Mucosa of descending colon (tissue), 3 donors: ENCODE measurements at regions not wholly inside any gene's neighbourhood (a gene's known extent, or its start where the extent isn't known, plus 50 kb on each side); places are given as distances from the start of the nearest gene placed in this dataset.

ENCODE experiments used
- ATAC-seq: fragments of 200-7000 bp; cut with Tn5 transposase; one replicate; pipeline ENCODE4 v1.9.1; 2020; ENCODE audit warnings: mild to moderate bottlenecking, moderate library complexity
- DNase-seq, 3 donors: peaks; one replicate each; pipeline ENCODE4 v3.0.0-alpha.2; 2020
- H3K36me3 ChIP-seq: fragments of 200-600 bp; one replicate; pipeline ENCODE4 v1.8.0; 2021; ENCODE audit warnings: low read depth, mild to moderate bottlenecking
- H3K4me1 ChIP-seq: fragments of 200-600 bp; one replicate; pipeline ENCODE4 v1.8.0; 2021; ENCODE audit warnings: low read depth, mild to moderate bottlenecking
- H3K4me3 ChIP-seq: fragments of 200-600 bp; one replicate; pipeline ENCODE4 v1.8.0; 2021; ENCODE audit warnings: mild to moderate bottlenecking
- H3K9me3 ChIP-seq: fragments of 200-600 bp; one replicate; pipeline ENCODE4 v1.8.0; 2021; ENCODE audit warnings: mild to moderate bottlenecking
- CTCF ChIP-seq: fragments of 200-600 bp; IDR thresholded peaks from one replicate; pipeline ENCODE4 v1.8.0; 2022; ENCODE audit warnings: antibody characterized with exemption, mild to moderate bottlenecking
- intact Hi-C, 2 donors: fragments of 100-400 bp; cut with DNase I in 1 of 2; cut with micrococcal nuclease in 1 of 2; formaldehyde crosslinking; loops; one replicate each; pipeline versions ENCODE4 v1.11.0 to v1.11.1; 2022; cut with DNase I, micrococcal nuclease
- donor health status: DM: no; HTN: no; CAD: no; lungs with moderate emphysema.
- donor health status: DM: no; HTN: no; CAD: no.
- donor health status: DM: no; HTN: yes; CAD: no.

DNA sequence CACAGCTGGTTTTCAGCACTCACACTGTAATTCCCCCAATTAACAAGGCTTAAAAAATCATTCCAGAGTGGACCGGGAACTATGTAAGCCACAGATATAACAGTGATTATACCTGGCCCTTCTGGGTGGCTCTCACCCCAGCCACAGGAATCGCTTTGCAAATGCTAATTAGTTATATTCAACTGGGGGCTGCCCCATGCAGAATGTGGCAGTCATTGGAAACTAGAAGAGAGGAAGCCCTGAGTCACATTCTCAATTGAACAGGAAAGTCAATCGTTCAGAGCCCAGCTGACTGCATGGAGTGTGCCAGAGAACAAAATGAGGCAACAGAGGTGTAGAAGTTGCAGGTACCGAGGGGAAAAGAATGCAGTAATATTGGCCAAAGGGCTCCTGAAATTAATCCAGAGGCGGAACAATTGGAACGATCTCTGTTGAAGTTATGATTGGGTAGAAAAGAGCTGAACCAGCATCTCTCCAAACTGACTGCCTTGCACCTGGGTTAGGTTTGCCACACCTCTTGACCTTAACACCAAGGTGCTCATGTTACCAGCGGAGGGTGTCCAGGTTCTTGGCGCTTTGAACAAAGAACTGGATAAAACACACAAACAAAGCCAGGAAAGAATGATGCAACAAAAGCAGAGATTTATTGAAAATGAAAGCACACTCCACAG is 909.7 kb upstream of the AUTS2 start:
- Histone ChIP-seq H3K4me1 (no peaks in the 10 kb centered on the region), H3K9me3 (peaks cover 5% of the 10 kb centered on the region), H3K4me3 (no peak overlapping the region), H3K36me3 (no peaks in the 10 kb centered on the region)
- intact Hi-C loops = no loop called here
- TF ChIP-seq CTCF = no peak
- DNase-seq (no peak), ATAC-seq (no peak)

- TF ChIP-seq CTCF = no peak
- Histone ChIP-seq H3K4me3 (no peak overlapping the region), H3K4me1 (no peaks in the 10 kb centered on the region), H3K9me3 (peaks cover 6% of the 10 kb centered on the region), H3K36me3 (no peaks in the 10 kb centered on the region)
- intact Hi-C loops = no loop called here
- ATAC-seq = no peak
- no peak for DNase-seq
Observed at GRCh38 chr7:68689087-68689433, 909.2 kb upstream of the AUTS2 start.

DNA sequence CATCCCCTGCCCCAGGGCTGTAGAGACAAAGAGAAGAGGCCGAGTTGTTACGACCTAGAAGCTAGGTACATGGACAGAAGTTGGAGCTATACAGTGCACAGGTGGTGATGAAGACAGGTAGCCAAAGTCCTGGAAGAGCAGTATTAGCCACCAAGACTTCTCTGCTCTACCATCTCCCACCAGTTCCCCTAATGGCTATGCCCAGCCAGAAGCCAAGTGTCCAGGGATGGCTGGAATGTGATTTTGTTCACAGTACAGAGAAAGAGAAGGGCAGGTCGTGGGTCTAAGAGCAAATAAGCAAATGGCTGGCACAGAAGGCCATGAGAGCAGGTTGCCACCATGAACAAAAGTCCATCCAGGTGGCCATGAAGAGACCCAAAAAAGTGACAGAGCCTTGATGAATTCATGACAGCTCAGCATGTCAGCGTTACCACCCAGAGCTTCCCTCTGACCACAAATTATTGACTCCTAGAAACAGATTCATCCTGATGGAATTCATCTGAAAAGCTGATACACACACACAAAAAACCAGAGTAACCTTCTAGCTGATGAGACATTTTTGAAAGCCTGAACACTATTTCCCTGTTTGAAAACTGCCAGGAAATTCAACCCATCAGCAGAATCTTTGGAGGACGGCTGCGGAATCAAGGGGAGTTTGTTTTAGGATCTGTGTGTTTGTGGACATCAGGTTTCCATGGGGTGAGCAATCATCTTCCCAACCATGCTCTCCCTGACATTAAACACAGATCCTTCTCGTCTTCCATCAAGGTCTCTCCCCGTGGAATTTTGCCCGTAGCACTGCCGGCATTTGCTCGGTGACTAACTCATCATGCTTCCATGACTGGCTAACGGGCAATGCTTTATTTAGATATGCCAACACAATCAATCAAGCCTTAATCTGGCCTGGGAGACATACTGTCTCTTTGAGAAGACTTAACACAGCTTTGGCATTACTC is 906.7 kb upstream of the AUTS2 start:
- ATAC-seq (no peak), DNase-seq (no peak)
- H3K36me3 ChIP-seq = no peaks in the 10 kb centered on the region
- no peak for TF ChIP-seq CTCF
- intact Hi-C loops = no loop called here
- no peak overlapping the region for H3K4me3 ChIP-seq
- H3K9me3 ChIP-seq = peaks cover 6% of the 10 kb centered on the region
- no peaks in the 10 kb centered on the region for H3K4me1 ChIP-seq

- no peak overlapping the region for H3K4me3 ChIP-seq
- intact Hi-C loops = no loop called here
- H3K9me3 ChIP-seq = peaks cover 6% of the 10 kb centered on the region
- no peaks in the 10 kb centered on the region for H3K36me3 ChIP-seq
- TF ChIP-seq CTCF = no peak
- DNase-seq (no peak), ATAC-seq (no peak)
- no peaks in the 10 kb centered on the region for H3K4me1 ChIP-seq
Observed at GRCh38 chr7:68692511-68692910, 905.8 kb upstream of the AUTS2 start.

- Histone ChIP-seq H3K4me3 (no peak overlapping the region), H3K9me3 (peaks cover 6% of the 10 kb centered on the region), H3K36me3 (no peaks in the 10 kb centered on the region), H3K4me1 (no peaks in the 10 kb centered on the region)
- no peak for TF ChIP-seq CTCF
- no peak for DNase-seq
- ATAC-seq = no peak
- intact Hi-C loops = no loop called here
Observed at GRCh38 chr7:68694656-68695055, 903.6 kb upstream of the AUTS2 start.
